HK-2 (cell line): ENCODE measurements at regions not wholly inside any gene's neighbourhood (a gene's known extent, or its start where the extent isn't known, plus 50 kb on each side); places are given as distances from the start of the nearest gene placed in this dataset.
A peak's percentile ranks its signal among the peaks of the same experiment; 100 is the strongest.

Experiments
- DNase-seq: peaks from one replicate; pipeline ENCODE4 v3.0.0-alpha.2; 2018; ENCODE audit not compliant: unreplicated experiment

DNA sequence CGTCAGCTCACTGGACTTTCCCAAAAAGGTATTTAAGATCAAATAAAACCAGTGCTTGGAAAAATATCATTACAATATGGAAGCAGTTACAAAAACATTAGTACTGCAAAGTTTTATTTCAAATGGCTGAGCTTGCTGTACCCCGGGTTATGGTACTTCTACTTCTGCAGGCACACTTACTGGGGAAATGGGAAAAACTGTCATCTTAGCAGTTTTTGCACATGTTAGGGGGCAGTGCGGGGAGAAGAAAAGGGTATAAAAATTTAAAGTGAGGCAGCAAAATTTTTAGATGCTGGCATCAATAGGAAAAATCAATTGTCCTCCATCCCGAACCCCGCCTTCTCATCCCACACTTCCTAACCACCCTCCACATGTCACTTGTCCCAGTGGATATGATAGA lies 133.4 kb downstream of the ATG4C start:
- DNase-seq = no peak

DNA sequence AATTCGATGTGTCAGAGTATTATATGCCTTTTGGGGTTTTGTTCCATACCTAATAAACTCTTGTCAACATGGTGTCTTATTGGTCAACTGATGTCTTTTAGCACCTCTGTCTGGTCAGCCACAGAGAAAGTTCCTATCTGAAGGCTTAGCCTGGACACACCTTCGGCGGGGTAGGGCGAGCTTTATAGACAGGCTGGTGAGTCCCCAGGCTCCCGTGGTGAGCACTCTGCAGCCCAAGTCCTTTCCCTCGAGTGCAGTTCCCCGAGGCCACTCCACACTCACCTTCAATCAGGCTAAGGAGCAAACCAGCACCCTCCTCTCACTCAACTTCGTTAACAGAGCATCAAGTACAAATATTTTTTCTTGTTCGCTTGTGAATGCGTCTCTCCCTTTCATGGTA lies 133.9 kb downstream of the ATG4C start:
- no peak for DNase-seq

DNA sequence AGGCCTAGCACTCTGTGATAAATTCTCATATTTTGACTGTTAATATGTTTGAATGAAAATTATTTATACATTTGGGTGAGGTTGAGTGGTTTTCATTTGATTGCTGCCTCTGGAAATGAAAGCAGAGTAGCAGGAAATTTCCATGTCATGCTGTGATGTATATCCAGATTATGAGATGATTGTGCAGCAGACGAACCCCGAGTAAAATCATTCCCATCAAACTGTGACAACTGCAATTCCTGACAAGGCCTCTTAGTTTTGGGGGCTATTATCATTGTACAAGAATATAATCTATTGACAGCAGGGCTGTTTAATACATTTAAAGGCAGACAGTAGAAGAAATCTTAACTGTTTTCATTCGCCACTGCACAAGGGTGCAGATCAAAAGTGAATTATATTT lies 134.8 kb downstream of the ATG4C start:
- no peak for DNase-seq

DNA sequence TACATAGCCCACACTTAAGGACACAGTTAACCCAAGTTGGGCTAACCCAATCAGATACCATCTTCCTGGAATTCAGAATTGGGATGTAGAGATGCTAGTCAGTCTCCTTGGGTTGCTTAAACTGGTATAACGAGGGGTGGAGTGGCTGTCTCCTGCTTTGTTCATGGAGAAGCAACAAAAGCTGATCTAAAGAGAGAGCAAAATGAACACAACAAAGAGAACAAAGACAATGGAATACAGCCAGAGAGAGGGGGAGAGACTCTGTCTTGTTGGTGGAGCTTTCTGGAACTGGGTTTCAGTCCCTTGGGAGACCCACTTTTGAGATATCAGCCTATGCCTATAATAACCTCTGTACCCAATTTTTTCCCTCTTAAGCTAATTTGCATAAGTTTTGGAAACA lies 138.1 kb downstream of the ATG4C start:
- no peak for DNase-seq

DNA sequence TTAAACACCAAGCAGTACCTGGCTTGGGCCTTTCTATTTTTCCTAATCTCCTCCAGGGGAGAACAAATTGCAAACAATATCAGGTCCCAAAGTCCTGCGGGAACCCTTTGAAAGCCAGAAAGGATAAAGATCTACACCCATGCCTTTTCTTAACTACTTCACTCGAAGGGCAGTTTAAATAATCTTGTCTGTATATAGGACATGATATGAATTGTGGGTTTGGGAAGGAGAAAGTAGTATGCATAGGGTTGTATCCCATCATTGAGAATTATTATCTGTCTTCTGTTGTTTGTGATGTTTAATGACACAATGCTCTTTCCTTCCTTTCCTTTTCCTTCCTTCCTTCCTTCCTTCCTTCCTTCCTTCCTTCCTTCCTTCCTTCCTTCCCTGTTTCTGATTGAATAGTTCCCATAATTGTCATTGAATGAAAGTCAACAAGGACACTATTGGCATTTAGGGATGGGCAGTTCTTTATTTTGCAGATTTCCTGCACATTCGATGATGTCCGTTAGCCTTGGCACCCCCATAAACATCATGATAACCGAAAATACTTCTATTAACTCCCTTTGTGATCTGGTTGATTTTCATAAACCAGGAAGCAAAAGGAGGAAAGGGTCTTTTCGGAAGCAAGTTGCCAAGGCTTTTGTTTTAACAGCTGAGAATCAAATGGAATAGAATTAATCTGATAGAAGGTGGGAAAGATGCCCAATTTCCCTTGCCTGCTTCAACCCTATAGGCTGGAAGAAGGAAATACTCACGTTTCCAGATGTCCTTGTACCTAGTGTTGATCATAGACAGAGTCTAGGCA lies 141.3 kb downstream of the ATG4C start:
- DNase-seq = no peak

DNA sequence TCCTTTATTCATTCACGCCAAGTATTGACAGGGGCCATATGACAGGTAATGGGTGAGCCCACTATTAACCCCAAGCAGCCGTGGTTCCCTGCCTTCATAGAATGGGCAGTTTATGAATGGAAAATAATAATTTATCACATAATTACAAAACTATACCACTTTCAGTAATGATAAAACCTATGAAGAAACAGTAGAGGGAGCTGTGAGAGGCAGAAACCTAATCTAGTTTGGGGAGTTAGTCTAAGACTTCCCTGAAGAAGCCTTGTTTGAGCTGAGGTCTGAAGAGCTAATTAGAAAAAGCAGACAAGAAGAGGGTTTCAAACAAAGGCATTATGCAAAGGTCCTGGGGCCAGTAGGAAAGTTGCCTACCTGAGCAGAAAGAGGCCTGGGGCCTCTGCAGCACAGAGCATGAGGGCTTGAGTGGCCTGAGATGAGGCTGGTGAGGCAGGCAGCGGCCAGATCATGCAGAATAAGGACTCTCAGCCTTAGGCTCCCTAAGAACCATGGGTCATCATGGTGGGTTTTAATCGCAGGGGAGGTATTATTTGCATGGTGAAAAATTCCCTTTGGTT lies 142.8 kb downstream of the ATG4C start:
- DNase-seq = no peak

DNA sequence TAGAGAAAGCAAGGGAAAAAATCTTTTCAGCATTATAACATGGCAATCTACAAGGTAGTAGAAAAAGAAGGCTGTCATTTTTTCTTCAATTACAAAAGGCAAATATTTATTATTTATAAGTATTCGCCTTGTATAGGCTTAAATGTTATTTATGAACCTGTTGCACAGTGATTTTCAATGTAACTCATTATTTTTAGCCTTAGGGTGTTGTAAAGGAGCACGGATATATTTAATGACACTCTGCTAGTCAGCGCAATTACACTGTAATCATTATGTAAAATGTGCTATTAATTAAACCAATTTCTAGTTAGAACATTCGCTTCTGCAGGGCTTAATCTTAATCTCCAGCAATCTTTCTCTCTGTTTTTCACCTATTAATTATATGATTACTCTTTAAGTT lies 145.0 kb downstream of the ATG4C start:
- no peak for DNase-seq

DNA sequence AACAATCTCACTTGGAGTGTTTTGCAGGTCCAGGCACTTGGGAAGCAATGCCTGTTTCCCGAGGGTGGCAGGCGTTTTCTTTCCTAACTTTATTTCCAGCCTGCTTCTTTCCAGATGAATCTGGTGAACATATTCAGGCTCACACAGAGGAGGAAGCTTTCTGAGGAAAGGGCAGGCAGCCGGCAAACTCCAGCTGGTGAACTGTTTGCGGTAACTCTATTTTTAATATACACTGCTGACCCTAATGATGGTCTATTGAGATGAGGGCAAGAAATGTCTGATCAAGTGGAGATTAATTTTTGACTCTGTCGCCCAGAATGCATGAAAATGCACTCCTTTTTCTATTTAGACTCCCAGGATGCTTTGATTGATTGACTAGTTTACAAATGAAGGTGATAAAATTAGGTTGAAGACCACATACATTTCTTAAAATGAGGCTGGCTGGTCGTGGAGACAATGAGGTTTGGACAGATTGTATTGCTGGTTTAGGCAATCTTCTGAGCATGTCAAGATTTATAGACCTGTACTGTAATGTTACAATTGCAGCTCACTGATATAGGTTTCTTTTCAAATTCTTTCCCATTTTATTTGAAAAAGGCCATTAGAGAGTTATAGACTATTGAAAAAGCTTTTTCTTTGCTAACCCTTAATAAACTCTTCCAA lies 153.8 kb downstream of the ATG4C start:
- DNase-seq = no peak

DNA sequence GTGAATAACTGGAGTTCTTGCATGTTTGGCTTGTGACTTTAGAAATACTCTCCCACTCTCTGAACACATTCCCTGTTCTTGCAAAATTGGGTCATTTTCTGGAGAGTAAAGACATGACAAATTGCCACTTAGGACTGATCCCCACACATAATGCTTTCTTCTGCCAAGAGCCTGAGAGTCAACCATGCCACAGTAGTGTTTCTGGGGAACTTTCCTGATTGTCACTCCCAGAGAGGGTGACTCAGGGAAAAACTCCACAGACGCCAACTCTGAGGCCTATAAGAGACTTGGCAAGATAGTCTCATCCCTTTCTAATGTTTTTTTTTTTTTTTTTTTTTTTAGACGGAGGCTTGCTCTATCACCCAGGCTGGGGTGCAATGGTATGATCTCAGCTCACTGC lies 157.8 kb downstream of the ATG4C start:
- DNase-seq = no peak

DNA sequence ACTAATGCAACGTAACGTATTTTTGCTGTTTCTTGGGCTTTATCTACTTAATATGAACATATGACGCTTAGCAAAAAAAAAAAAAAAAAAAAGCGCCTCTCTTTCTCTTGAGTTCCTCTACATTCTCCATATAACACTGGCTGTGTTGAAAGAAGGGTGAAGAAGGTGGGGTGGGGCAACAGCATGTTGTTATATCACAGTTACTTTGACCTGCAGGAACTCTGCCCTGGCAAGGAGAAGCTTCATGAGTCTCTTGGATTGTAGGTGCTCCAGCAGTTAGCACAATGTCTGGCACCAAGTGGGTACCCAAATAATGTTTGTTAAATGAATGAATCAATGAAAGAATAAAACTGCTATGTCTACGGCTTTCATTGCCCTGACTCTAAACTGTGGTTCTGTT lies 162.6 kb downstream of the ATG4C start:
- DNase-seq = no peak

DNA sequence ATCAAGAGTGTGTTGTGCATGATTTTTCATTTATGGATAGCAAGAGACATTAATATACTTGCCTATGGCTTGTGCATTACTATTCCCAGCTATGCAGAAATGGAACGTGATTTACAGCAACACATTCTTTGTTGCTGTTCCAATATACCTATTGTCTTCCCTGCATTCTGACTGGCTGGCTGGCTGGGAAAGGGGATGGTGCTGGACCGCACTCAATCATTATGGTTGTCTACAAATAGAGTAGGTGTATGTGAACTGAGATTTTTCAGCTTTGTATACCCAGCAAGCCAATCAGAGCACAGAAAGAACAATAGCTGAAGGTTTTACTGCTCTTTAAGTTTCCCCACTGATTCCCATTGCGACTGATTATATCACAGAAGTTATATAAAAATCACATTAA lies 167.5 kb downstream of the ATG4C start:
- no peak for DNase-seq

DNA sequence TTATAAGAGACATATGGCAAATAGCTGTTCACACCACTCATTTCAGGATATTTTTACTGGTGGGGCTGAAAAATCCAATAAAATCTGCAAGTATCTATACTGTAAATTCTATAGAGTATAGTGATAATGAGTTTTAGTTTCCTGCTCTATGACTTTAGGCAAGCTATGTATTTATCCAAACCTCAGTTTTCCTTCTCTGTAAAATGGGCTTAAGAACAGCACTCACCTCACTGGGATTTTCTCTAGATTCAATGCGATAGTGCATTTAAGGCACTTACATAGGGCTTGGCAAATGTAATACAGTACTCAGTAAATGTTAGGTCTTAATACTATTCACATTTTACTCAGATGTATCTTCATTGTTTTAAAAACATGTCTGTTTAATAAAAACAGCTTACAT lies 168.7 kb downstream of the ATG4C start:
- DNase-seq = no peak

DNA sequence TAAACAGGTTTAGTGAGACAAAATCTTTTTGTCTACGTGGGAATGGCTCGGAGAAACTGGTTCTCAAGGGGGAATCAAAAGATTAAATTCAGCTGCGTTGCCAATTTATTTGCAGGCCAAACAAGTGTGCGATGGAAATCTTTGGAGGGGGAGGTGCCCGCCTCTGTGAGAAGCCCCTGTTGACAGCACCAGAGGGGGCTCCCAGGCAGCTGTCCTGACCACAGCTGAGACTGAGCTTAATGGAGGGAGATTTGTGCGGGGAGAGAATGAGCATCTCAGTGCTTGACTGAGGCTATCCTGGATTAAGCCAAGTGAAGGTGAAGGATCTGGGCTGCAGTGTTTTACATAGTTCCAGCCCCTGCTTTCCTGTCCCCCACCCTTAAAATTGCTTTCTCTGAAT lies 169.7 kb downstream of the ATG4C start:
- DNase-seq = no peak

DNA sequence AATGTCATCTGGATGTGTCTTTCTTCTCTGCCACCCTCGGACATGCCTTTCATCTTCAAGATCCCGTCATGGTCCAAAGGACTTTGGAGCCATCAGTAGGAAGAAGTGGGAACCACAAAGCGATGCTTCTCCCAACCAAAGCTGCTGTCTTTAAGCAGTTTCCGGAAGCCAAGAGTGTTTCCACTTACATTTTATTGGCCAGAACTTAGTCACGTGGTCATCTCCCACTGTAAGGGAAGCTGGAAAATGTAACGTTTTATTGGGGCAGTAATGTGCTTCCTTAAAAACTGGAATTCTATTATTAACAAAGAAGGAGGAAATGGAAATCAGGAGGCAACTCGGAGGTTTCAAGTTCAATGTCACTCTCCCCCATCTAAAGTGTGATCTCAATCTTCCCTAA lies 170.8 kb downstream of the ATG4C start:
- DNase-seq = no peak

DNA sequence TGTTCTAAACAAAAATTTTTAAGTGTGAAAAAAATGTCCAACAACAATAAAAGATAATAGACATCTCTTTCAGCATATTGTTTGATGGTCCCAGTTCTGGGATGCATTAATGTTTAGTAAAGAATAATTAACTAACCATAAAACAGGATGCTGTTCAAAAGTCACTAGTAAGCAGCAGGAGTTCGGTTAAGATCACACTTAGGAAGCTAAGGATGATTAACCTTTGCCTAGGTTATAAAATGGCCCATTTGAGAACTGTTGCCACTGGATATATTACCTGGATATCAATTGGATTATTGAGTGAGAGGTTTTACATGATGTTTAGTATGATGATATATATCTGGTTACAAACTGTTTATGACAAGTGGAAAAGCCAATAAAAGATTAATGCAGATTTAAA lies 171.7 kb downstream of the ATG4C start:
- DNase-seq = no peak

DNA sequence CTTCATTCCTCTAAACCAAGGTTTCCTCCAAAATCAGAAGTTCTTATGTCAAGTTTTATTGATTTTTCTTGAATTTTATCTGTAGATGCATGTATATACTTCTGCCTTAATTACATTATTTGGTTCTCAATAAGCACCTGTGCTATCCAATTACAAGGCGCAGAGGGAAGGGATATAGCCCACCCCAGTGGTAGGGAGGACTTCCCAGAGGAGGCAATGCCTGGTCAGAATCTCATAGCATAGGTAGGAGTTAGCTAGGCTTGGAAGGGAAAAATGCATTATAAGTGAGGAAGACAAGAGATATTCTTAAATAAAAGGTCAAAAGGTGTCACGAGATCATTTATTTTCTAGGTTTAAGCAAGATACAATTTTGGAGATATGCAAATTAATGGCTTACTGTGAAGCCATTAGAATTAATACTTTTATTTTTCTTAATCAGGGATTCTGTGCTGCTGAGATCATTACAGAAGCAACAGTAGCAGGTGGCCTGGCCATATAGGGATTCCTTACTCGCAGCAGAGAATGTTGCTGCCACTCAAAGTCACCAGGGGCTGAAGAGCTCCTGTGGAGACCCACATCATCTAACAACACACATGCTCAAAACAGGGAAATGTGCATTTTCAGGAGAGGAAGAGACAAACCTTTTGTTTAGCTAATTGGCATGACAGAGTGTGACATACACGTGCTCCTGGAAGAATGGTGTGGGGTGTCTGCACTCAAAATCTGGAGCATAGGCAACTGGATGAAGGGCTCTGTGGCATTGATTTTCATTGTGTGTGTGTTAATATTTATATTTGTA lies 178.3 kb downstream of the ATG4C start:
- DNase-seq = no peak

DNA sequence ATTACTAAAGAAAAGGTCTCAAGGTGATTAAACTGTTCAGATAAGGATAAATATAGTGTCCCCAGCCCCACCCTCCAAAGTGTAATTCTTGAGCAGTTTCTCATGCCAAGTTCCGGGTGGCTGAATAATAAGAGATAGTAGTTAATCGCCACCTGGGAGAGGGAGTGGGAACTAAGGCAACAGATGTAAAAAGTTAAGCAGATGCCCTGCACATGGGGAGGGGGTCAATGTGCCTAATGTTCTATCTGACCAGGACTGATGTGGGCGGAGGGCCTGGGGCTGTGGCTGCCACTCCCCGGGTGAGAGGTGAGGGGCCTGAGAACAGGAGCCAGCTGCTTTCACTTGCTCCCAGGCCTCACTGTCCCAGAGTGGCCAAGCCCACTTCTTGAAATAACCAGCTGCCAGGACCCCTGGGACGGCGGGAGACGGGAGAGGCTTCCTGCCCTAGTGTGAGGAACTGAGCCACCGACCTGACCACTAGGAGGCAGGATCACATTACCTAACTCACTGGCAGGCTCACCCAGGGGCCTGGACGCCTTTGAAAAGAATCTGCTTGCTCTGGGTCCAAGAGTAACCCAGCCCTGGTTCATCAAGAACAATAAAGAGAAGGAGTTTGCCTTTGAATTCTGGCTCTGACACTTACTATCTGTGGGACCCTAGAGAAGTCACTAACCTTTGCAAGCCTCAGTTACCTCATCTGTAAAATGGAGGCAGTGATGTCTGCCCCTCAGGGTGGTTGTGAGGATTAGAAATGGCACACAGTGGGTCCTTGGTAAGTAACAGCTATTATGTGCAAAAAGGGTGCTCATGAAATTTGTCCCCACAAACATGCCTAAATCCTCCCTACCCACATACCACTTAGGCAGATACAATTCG lies 179.2 kb downstream of the ATG4C start:
- peak; percentile 25 for DNase-seq

DNA sequence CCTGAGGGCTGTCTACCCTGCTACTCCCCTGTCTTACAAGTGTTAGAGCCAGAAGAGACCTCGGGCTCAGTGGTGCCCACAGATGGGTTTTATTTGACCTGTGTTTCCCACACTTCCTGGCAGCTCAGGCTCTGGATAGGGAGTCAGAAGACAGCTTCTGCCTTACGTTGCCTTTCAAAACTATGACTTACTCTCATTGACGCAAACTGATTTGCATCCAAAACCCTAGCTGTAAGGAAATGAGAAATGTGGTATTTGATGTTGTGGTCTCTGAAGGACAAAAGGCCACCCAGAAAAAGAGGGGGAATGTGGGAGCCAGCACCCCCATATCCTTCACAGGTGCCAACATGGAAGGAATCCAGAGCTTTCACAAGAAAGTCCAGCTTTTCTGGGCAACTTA lies 180.2 kb downstream of the ATG4C start:
- DNase-seq = no peak

DNA sequence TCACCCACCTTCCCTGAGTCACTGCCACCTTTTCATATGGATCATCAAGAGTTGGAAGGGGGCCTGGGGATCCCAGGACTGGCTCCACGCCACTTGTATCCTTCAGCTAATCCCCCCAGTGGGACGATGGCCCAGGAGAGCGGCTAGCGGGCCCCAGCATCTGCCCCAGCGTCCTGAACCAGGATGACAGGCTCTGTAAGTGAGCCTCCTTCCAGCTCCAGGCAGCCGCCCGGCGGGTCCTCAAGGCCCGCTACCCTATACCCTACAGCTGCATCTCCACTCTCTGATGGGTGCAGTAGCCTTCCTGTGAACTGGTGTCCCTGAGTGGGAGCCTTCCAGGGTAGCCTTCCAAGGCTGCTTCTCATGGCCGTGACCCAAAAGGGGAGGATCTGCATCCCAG lies 183.1 kb downstream of the ATG4C start:
- no peak for DNase-seq

DNA sequence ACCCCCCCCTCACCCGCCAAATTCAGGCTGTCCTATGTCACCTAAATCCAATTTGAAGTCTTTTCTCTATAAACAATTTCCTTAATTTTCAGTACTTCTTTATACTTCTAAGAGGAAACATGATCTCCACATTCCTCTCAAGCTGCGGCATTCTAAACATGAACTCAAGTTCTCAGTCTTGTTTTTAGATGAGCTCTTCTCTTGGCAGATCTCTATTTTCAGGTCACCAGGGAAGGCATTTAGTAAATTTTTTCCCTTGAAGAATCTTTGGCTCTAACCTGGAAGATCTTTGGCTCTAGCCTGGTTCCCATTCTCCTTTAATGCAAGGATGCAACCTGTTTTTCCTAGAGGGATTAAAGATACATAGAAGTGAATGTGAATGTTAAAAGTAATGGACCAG lies 193.4 kb downstream of the ATG4C start:
- no peak for DNase-seq

DNA sequence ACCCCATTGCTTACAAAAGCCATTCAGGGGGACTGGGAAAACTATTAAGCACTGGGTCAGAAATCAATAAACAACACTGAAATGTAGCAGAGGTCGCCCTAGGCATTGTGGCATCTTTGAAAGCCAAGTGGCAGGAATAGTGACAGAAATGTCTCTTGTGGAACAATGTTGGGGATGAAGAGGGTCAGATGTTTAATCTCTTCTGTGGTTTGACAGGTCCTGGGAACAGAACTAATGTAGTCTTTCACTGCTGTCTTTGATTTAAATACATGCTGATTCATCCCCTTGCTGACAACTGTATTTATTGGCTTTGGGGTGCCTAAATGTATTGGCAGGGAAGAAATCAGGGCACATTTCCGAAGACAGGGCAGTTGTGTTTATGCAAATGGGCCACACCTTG lies 194.8 kb downstream of the ATG4C start:
- no peak for DNase-seq

DNA sequence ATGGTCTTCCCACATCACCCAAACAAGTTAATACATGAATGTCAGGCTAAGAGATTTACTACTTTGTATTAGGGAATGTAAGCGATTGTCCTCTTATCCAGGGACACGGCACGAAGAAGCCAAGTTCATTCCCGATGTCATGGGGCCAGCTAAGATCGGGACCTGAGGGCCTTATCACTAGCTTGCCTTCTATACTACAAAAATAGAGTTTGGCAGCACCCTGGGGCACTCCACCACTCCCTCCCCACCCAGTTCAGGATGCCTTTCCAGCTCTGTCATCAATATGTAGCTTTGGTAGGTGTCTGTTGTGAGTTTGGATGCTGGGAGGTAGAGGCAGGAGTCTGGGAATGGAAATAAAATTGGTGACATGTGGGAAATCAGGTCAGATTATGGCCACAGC lies 197.5 kb downstream of the ATG4C start:
- no peak for DNase-seq
